GM04504 (cell line): ENCODE measurements at regions not wholly inside any gene's neighbourhood (a gene's known extent, or its start where the extent isn't known, plus 50 kb on each side); places are given as distances from the start of the nearest gene placed in this dataset.
"Not testable (repeated sequence)": the region's sequence is repeated elsewhere in the genome, so short reads cannot be mapped to it uniquely, and the experiment has no call there.

Experiments
- DNase-seq: peaks from one replicate; pipeline ENCODE4 v3.0.0-alpha.2; 2012; ENCODE audit warnings: low read depth

DNA sequence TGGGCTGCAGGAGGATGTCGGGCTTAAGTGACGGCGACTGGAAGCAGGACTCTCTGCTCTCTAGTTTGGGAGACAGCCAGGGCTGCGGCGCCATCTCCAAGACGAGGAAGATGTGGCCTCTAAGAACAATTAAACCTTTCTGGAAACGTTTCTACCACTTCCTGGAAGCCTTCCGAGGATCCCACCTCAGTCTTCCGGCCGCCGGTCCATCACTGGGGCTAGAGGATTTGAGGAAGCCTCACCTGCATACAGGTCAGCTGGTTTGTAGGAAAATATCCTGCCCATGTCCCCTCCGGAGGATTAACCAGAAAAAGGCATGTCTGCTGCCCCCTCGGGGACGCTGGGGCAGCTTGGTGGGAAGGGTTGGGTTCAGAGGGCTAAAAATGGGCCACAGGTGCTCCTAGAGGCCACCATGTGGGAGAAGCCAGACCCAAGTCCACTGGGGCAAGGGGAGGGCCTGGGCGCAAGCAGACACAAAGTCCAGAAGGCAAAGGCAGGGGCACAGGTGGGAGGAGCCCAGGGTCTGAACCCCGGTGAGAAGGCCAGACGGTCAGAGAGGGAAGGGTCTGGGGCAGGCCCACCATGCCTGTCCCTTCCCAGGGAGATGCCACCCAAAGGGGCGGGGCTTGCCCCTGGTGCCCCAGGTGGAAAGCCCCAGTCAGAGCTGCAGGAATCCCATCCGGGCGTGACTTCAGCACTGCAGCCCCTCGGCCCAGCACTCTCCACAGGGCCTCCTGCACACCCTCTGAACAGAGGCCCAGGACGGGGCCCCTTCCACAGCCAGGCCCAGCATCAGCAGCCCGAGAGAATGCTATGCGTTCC is 82.2 kb upstream of the ID2 start:
- DNase-seq, result no peak

DNA sequence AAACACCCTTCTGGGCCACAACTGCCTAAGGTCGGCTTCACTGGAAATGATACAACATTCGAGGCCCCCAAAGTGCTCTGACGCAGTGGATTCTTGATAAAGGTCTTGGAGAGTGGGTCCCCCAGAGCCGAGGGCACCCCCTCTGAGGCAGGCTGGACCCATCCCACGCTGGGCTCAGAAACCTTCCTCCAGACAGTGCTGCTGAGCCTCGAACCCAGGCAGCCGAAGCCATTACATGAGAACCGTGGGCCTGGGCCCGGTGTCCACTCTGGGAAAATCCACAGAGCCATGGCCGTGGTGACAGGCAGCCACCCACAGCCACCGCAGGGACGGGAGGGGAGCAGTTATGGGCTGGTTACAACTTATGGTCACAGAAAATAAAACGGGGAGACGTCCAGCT is 81.4 kb upstream of the ID2 start:
- no peak for DNase-seq

DNA sequence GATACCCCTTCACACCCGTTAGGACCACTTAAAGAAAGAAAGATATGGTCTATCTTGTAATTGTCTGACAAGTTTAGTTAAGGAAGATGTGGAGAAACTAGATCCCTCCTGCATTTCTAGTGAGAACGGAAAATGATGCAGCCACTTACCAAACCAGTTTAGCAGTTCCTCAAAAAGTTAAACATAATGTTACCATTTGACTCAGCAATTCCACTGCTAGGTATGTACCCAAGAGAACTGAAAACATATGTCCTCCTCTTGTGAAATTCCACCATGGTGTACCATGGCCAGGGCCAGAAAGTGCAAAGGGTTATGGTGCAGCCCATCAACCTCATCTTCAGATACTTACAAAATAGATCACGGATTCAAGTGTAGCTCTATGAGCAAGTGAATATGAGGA is 79.0 kb upstream of the ID2 start:
- no peak for DNase-seq

DNA sequence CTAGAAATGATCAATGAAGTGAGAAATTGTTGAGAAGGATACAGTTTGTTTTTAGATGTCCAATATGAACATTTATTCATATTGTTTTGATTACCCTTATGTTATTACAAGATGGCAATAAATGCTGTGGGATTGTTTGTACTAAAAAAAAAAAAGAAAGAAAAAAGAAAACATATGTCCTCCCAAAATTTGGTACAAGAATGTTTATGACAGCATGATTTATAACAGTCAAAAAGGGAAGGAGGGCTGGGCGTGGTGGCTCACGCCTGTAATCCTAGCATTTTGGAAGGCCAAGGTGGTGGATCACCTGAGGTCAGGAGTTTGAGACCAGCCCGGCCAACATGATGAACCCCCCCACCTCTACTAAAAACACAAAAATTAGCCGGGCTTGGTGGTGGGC is 78.5 kb upstream of the ID2 start:
- not testable (repeated sequence) for DNase-seq

DNA sequence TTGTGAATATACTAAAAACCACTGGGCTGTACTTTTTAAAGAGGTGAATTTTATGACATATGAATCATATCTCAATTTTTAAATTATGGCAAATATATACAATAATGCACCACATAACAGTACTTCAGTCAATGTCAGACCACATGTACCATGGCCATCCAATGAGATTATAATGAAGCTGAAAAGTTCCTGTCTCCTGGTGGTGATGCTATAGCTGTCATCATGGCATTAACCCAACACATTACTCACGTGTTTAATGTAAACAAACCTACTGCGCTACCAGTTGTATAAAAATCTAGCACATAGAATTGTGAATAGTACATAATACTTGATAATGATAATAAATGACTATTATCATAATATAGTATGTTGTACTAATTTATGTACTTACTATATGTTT is 77.6 kb upstream of the ID2 start:
- no peak for DNase-seq

DNA sequence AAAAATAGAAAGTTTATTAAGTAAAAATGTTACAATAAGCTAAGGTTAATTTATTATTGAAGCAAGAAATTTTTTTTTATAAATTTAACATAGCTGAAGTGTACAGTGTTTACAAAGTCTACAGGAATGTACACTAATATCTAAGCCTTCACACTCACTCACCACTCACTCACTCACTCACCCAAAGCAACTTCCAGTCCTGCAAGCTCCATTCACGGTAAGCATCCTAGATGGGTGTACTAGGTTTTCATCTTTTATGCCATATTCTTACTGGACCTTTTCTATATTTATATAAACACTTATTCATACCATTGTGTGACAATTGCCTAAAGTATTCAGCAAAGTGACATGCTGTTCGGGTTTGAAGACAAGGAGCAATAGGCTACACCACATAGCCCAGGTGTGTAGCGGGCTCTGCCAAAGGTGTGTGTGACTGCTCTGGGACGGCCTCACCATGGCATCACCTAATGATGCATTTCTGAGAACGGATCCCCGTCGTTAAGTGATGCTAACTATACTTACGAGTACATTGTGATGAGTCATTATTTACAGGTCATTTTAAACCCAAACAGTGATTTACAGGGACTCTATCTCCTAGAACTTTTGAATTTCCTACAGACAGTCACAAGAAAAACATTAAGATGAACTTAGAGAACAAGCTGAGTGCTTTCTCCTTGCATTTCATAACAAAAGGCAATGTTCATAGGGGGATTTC is 76.3 kb upstream of the ID2 start:
- DNase-seq, result no peak

DNA sequence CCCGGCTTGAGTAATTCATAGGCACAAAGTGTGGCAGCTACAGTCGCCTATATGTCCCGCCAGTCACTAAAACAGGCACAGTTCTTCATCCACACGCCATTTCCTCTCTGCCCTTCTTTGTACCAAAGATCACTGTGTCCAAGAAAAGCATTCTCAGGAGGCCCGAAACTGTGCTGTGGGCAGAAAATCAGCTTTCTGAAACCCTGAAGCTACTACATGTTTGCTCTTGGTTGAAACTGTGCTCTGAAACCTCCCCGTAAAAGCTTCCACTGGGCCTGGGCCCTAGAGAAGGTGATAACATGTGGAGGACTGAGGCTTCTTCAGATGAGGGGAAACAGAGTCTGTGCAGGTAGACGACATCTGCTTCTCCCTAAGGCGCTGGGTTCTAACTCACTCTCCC is 75.6 kb upstream of the ID2 start:
- DNase-seq, result no peak

DNA sequence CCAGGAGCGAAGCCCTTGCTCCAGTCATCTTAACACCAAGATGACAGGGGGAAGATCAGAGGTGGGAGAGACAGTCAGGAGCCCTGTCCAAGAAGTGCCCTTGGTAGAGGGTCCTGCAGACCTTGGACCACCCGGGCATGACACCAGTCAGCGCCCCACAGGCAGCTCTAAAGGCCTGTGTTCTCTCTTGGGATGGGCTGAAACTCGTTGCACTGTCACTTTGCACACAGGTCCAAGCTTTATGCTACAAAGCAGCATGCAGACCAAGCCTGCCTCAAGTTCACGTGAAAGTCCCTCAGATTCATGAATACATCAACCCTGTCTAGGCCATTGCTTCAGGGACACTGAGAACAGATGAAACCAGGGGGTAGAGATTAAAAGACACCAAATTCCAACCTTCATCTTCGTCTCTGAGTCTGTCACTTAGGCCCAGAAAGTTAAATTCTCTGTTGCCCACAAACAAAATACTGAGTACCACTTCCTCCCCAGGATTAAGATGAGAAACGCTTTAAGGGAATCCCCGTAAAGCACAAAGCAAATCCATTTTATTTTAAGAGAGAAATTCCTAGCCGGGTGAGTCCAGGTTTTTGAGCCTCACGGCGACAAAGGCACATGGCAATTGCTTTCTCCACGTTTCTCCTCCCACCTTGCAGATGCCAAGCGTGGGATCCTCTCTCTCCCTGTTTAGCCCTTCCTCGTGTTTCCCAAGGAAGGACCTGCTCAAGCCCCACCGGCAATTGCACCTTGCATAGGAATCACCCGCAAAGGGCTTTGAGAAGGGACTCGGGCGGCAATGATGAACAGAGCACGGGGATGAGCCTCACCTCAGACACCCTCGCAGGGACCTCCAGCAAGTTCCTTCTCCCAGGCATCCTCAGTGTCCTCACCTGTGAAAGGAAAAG is 75.0 kb upstream of the ID2 start:
- DNase-seq, result no peak

DNA sequence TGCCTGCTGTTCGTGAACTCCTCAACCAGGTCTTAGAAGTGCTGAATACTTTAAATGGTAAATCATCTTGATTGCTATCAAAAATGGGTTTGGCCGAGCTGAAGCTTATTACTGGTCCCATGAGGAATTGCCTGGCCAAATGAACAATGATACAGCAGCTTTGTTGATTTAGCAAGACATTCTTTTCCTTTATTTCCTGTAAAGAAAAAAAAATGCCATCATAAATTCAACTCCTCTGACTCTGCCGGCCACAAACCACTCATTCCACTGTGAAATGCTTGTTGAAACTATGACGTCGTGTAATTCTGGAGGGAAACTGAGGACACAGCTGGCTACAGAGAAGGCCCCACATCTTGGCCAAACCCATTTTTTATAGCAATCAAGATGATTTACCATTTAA is 74.2 kb upstream of the ID2 start:
- DNase-seq, result peak; percentile 75

DNA sequence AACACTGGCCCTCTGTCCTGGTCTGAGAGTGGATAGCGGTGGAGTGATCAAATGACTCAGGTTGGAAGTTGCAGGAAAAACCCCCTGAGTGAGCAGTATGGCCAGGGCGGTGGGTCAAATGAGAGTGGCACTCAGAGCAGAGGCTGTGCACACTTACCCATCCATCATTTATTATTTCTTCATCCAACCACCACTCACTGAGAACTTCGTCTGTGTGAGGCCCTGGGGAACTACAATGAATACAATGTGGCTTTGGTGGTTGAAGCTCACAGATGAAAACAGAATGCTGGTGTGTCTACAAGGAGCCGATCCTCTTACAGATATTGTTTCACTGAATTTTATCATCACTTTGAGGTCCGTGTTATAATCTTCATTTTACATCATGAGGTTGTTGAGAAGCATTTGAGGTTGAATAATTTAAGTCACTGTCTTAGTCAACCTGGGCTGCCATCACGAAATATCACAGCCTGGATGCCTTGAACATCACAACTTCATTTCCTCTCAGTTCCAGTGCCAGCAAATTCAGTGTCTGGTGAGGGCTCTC is 73.4 kb upstream of the ID2 start:
- no peak for DNase-seq

DNA sequence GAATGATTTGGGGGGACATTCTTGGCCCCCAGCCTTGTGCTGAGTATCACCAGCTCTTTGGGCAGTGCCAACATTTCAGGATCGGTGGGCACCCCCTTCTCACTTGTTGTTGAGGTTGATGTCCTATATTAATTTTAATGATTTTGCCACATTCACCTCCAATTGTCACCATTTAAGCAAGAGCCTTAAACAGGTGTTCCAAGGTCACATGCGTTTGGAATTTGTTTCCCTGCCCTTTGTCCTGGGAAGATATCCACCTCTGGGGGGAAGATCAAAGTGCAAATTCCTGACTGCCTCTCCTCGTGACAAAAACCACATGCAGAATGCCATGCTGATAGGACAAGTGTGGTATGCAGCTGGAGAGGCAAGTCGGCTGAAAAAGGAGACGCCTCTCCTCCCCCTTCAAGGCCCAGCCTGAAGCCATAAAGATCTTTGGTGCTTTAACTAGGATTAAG is 72.5 kb upstream of the ID2 start:
- no peak for DNase-seq

DNA sequence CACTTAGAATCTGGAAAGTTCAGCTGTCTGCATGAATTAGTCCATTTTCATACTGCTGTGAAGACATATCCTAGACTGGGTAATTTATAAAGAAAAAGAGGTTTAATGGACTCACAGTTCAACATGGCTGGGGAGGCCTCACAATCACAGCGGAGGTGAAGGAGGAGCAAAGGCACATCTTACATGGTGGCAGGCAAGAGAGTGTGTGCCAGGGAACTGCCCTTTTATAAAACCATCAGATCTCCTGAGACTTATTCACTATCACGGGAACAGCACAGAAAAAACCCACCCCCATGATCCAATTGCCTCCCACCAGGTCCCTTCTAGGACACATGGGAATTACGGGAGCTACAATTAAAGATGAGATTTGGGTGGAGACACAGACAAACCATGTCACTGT is 71.1 kb upstream of the ID2 start:
- not testable (repeated sequence) for DNase-seq

DNA sequence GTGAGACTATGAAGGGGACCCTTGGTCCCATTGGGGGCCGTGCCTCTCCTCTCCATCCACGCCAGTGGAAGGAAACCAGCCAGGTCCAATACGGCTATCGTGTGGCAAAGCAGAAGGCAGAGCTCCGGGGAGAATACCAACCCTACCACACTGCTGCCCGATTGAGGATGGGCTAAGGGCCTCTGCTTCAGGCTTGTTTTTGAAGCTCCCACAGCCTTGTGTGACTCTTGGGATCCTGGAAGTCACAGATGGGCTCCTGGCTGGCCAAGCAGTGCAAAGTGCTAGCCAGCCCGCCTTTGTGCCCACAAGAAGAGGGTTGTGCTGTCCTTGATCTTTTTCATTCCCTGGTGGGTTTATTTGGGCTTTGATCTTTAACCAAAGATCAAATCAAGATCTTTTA is 70.6 kb upstream of the ID2 start:
- DNase-seq, result no peak

DNA sequence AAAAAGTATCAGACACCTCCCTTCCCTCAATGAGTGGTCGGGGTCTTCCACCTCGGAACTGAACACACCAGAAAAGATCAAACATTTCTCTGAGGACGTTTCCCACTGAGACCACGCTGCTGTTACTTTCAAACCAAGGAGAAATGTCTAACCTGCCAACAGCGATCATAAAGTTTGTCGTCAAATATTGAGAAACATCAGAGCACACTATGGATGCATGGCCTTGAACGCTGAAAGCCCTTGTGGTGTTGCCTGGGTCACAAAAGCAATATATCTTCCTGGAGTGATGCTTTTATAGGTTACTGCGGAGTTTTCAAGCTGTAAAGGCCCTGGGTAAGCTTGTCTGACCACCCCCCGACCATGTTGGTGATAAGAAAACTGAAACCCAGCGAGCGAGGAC is 70.2 kb upstream of the ID2 start:
- no peak for DNase-seq

DNA sequence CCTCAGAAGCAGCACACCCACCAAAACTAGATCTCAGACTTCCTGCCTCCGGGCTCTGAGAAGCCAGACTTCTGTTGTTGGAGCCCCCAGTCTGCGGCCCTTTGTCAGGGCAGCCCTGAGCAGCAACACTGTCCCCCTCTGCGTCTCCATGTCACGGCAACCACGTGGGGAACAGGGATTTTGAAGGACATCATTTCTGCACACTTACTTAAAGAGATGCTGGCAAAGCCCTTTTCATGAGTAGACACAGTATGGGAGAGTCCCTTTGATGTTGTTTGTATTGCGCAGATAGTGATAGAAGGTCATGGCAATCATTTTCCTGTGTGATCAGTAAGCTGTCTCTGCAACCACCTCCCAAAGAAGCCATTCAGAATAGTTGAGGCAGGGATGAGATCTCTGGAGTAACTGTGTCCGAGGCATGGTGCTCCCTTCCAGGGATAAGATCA is 69.1 kb upstream of the ID2 start:
- no peak for DNase-seq

DNA sequence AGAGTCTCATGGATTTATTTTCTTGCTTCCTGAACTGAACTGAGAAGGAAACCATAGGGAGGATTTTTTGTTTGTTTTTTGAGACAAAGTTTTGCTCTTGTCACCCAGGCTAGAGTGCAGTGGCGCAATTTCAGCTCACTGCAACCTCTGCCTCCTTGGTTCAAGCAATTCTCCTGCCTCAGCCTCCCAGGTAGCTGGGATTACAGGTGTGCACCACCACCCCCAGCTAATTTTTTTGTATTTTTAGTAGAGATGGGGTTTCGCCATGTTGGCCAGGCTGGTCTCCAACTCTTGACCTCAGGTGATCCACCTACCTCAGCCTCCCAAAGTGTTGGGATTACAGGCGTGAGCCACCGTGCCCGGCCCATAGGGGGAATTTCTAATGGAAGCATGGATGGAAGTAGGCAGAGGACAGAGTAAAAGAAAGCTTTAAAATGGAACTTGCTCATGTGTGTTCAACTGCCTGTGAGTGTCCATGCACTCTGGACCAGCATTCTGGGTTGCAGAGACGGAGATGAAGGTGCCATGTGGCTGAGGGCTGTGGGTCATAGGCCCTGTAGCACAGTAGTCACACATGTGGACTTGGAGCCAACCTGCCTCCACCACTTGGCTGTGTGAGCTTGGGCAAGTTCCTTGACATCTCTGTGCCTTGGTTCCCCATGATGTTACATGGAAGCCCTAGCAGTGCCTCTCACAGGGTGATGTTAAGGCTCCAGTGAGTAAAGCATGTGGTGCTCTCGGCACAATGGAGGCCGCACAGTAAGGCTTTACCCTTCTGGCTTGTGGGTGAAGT is 68.5 kb upstream of the ID2 start:
- DNase-seq, result not testable (repeated sequence)

DNA sequence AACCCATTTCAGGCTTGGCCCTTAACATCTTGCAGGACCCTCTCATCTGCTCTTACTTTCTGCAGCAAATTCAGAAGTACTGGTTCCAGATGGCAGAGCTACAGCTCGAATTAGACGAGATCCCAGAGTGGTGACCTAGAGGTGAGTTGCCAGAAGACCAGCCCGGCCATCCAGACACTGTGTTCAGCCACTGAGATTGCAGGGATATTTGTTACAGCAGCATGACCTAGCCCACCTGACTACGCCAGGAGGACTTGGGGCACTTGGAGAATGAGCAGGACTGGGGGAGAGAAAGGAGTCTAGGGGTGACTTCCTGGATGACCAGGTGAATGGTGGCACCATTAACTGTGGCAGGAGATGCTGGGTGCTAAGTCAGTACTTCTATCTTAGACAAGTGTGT is 67.2 kb upstream of the ID2 start:
- no peak for DNase-seq

DNA sequence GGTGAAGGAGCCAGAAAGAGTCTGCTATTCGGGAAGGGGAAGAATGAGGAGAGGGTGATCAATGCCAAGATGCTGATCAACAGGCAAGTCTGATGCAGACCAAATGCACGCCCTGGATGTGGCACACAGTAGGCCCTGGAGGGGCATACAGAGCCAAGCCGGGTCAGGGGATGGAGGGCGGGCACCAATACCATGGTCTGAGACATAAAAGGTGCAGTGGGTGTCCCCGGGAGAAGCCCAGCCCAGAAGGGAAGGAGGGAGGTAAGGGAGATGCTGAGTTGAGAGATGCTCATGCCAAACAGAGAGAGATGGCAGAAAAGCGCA is 66.6 kb upstream of the ID2 start:
- no peak for DNase-seq

DNA sequence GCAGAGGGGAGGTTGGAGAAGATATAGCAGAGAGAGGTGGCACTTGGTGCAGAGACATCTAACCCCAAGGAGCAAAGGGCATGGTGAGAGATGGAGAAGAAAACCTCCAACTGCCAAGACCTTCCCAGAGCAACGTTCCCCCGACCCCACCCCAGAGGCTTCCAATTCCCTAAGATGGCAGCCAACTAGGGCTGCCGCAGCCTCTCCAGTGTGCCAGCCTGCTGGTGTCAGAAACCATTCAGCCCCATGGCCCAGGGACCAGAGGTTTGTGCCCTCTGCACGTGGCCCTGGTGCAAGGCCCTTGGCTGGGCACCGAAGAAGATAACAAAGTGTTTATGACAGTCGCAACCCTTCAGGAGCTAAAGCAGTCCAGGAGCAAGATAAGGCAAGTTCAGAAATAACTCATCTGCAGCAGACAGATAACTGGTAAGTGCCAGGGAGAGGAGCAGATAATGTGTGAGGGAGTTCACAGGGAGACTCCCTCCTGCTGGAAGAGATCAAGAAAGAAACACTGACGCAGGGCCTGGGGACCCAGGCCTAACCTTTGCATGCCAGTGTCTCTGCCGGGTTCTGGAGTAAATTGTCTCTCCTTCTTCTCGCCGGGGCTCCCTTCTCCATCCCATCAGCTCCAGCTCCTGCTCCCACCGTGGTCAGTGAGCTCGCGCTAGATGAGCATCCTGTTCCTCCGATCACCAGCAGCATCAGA is 66.1 kb upstream of the ID2 start:
- DNase-seq, result no peak

DNA sequence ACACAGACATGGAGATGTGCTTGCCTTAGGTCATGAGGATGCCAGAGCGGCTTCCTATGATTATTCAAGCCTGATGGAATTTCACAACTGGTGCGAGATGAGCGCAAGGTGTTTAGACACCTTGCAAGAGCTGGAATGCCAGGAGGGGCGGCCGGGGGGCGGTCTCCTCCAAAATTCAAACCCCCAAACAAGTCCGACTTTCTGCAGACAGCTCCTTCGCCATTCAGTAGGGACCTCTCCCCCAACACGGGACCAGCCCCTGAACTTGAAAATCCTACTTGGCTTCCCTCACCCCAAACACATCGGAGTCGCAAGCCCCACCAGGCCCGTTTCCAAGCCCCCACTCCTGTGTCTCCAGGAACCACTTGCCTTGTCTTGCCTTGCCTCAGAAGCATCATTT is 64.8 kb upstream of the ID2 start:
- no peak for DNase-seq

DNA sequence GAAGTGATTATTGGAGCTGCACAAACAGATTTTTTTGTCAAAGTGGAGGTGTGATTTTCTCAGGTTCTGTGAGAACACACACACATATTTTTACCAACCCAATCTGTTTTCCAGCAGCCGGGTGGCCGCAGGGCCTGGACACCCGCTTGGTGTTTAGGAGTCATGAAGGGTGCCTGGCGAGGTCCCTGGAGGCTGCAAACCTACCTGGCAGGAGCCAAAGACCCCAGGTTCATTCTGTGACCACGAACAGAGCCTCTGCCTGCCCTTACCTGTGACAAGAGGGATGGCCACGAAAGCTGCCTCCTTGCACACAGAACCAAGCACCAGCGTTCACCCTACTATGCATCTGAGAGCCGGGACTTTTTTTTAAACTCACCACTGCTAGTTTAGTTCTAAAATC is 64.3 kb upstream of the ID2 start:
- DNase-seq, result no peak
